OCI-M2 (cell line): ENCODE measurements at regions not wholly inside any gene's neighbourhood (a gene's known extent, or its start where the extent isn't known, plus 50 kb on each side); places are given as distances from the start of the nearest gene placed in this dataset.

Experiments
- DNase-seq: peaks from one replicate; lab custom pipeline; 2025; ENCODE audit not compliant: unreplicated experiment; lab: John Stamatoyannopoulos, UW

DNA sequence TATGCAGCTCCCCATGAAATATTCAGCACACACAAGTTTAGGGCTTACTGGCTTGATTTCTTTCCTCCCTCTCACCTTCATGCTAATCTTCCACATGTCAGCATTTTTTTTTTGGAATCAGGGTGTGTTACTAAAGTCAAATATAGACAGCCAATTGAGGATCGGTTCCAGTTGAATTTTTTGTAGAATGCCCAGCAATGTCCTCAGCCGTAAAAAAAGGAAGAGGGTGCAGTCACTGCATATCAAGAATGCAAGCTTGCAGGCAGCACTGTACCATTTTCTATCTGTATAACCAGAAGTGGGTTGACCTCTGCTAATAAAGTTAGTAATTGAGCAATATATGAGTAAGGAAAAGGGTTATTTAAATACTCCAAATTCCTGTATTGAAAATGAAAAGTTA is 51.4 kb upstream of the CHMP2B start:
- no peak for DNase-seq

DNA sequence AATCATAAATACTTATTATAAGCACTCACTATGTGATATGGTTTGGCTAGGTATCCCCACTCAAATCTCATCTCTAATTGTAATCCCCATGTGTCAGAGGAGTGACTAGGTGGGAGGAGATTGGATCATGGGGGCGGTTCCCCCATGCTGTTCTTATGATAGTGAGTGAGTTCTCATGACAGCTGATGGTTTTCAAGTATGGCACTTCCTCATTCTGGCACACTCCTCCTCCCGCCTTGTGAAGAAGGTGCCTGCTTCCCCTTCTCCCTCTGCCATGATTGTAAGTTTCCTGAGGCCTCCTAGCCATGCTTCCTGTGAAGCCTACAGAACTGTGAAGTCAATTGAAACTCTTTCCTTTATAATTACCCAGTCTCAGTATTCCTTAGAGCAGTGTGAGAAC is 53.3 kb upstream of the CHMP2B start:
- no peak for DNase-seq

DNA sequence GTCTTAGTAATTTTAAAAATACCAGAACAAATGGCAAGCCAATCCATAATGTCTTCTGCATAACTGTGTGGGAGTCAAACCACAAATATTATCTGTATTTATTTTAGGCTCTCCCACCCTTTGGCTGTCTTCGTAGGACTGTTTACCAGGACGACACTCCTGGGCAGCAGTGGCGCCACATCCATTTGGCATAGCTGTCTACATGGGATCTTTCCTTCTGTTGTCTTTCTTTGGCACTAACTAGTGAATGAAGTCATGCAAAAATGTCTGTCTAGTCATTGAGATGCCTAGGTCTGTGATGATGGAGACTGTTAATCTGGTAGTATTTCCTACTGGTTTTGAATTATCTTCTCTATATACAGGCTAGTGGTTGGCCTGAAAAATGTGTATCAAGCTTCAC is 54.0 kb upstream of the CHMP2B start:
- DNase-seq: no peak

DNA sequence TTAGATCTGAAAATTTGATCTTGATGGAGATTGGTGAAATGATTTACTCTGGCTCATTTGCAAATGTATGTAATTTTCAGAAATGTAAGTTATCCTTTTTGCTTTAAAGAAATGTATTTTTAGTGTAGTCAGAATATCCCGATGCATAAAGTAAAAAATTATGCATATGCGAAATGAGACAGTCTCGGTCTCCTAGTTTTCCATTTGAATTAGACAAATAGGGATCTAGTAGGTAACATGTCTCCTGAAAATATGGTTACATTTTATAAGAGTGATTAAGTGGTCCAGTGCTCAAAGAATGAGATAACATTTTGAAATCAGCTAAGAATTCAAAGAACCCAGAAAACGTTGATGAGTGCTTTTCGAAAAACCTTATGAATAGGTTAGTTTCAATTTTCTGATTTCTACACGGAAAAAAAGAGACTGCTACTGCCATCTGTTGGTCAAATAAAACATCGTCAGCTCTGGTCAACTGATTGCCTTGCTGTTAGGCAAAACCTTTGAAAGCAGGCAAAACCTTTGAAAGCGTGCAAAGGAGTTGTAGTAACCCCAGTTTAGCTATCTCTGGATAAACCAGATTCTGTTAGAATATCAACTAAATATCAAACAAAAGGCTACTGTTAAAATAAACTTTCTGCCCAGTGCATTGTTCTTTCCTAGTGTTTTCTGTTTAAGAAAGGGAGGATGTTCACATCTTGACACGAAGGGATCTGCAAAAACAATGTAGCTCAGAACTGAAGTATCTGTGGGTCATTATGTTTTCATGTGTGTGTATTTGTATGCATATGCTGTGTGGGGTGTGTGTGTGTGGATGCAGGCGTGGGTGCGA is 59.3 kb upstream of the CHMP2B start:
- peak; percentile 31 for DNase-seq

DNA sequence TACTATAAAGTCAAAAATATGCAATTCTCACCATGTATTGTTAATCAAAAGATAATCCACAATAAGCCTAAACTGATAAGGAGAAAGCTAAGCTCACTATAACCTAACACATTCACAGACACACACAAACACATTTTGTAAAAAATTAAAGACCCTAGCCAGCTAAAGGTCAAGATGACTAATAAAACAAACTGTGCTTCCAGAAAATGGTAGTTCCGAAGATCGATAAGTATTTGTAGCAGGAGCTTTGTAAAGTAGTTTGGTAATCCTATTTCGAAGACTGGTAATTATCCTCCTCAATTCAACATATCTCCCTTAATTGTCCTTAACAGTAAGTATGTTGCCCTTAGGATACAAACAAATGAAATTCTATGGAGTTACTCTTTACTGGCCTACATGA is 62.9 kb upstream of the CHMP2B start:
- DNase-seq: no peak

DNA sequence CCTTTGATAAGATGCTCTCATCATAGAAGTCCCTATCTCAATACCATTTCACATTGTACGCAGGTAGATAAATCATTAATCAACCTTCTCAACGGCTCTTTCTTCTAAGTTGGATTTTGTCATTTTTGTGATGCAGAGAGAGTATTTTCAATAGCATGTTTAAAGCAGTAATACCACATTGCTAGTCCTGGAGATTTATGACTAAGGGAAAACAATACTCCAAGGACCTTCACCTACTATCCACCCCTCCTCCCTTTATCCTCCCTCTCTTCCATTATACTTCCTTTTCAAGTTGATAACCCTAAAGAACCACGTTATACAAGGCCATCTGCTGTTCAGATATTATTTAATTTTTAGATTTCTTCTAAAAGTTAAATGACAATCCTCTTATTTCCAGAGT is 65.3 kb upstream of the CHMP2B start:
- DNase-seq: no peak

DNA sequence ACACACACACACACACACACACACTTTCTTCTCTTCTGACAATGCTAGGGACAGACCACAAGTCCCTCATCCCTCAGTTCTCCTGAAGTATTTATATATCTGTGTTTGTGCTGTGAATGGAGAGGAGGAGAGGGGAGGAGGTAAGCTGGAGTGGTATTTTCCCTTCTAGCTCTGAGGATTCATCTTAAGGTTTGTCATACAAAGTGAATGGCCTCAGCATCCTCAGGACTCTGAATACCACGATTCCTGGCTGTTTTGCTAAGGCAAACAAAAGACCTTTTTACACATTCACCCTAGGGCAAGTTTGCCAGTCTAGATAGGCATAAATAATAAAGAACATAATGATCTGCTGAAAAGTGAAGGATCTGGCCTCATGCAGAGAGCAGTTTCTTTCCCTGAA is 65.7 kb upstream of the CHMP2B start:
- DNase-seq: no peak

DNA sequence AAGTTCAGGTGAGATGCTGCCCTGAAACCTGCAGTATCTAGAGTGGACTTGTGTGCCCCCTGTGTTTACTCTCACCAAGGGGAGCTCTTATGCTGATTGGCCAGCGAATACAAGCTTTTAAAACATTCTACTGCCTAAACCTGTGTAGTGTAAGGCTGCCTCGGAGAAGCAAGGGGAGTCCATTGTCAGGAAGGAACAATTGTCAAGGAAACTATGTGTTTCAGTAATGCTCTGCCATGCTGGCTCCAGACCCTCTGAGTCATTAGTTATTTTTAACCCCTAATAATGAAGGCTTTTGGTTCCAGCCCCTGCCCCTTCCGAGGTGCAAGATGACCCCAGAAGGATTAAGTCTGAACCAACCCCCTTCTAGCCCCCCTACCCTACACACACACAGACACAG is 66.1 kb upstream of the CHMP2B start:
- DNase-seq: no peak

DNA sequence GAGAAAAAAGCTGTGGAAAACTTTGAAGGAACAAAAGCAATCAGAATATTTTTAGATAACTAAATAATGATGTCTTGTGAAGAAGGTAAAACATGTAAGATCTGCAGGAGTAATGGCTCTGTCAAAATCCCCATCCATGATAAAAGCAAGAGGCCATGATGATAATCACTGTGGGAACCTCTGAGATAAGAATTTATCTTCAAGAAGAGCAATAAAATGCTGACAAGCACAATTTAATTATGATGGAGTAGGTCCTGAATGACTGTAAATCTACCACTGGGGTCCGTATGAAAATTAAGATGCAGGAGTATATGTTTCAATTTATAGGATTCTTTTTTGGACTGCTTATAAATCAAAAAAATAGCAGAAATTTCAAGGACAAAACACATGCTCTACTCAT is 68.3 kb upstream of the CHMP2B start:
- no peak for DNase-seq

DNA sequence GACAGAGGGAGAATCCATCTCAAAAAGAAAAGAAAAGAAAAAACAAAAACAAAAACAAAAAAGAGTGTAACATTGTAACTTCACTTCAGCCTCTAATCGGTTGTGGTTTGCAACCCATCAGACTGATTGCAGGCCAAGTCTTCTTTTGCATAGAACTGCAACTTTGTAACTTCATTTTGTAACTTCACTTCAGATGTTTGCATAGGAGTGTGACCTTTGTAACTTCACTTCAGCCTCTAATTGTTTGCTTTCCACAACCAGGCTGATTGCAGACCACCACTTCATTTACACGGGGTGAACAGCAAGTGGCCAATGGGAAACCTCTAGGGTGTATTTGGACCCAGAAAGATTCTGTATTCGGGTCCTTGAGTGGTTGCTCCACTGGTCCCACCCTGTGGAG is 79.1 kb upstream of the CHMP2B start:
- no peak for DNase-seq

DNA sequence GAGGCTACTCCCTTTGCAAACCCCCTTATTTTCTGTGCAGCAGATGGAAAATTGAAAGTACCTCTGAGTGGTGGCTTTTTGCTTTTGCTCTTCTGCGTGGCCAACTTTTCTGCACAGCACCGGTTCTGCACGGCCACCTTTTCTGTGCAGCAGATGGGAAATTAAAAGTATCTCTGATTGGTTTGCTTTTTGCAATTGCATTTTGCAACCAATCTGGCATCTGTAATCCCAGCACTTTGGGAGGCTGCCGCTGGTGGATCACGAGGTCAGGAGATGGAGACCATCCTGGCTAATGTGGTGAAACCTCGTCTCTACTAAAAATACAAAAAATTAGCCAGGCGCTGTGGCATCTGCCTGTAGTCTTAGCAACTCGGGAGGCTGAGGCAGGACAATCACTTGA is 79.5 kb upstream of the CHMP2B start:
- DNase-seq: no peak

DNA sequence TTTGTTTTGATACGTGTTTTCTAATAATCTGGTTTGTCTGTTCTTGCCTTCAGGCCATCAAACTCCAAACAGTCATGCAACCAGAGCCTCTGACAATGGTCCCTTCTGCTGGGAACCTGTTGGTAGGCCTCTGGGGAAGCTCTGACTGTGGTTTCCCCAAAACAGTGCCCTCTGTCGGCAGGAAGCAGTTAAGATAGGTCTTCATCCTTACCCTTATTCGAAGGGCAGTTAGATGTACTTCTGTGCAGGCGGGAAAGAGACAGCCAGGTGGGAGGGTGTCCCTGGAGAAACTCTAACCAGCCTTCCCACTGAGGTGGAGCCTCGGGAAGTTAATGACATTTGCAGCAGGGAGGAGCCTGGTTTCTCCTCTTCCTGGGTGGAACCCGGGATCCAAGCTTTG is 81.6 kb upstream of the CHMP2B start:
- no peak for DNase-seq

DNA sequence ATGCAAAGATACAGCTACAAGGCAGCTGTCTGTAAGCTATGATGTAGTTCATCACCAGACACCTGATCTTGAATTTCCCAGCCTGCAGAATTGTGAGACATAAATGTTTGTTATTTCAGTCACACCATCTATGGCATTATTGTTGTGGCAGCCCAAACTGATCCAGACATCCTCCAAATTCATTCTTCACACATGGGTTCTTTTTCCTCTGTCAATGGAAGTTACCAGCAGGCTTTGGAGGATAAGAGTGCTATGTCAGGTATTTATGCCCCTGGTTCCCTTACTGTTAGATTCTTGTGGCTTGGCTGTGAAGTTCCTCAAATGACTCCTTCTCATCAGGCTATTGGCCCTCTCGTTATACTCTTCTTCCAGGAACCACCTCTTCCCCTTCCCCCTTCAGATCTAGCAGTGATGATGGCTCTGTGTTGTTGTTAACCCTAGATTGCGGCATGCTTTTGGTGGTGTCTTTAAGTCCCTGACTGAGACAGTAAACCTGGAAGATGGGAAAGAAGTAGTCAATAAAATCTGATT is 91.0 kb upstream of the CHMP2B start:
- DNase-seq: no peak

DNA sequence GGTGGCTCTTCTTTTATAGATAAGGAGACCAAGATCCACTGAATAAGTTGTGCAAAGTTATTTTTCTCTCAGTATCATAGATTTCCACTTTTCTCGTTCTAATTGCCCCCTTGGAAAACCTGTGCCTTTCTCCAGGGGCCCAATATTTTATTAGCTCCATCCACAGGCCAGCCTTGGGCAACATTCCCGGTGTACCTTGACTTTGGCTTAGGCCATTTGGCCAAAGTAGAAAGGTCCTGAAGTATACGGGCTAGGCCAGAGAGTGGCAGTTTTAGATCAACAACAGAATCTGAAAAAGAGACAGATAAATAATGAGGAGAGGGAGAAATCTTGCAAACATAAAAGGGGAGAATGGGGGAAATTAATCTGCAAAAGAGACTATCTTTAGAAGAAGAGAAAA is 91.7 kb upstream of the CHMP2B start:
- DNase-seq: no peak

DNA sequence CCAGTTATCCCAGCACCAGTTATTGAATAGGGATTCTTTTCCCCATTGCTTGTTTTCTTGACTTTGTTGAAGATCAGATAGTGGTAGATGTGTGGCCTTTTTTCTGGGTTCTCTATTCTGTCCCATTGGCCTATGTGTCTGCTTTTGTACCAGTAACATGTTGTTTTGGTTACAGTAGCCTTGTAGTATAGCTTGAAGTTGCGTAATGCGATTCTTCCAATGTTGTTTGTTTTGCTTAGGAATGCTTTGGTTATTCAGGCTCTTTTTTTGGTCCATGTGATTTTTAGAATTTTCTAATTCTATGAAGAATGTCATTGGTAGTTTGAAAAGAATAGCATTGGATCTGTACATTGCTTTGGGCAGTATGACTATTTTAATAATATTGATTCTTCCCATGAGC is 94.3 kb upstream of the CHMP2B start:
- DNase-seq: no peak

DNA sequence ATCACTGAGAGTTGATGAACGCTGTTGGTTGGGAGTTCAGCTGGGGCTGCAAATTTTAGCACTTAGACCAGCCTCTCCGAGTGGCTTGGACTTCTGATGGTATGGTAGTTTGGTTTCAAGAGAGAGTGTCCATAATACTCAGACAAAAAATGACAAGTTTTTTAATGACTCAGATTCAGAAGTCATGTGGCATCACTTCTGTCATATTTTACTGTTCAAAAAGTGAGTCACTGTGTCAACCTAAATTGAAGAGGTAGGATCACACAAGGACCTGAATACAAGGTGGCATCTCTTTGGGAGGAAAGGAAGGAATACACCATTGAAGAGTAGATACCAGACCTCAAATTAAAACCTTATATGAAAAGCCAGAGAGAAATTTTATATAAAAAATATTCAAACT is 99.1 kb upstream of the CHMP2B start:
- no peak for DNase-seq

DNA sequence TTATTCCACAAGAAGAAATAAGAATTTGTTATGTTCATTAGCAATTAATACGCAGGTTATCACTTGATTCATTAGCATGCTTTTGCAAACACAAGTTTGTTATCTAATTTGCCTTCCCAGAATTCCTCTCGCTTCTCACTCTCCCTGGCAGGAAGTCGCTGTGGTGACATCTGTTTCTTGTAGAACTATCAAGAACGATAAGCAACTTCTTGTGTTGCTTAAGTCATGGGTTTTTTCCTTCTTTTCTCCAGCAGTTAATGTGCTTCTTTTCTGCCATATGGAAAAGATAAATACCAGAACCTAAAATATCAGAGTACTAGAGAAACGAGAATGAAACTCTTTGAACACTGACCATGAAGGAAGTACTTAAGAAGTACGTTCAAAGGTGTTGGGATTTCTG is 99.8 kb upstream of the CHMP2B start:
- DNase-seq: no peak

DNA sequence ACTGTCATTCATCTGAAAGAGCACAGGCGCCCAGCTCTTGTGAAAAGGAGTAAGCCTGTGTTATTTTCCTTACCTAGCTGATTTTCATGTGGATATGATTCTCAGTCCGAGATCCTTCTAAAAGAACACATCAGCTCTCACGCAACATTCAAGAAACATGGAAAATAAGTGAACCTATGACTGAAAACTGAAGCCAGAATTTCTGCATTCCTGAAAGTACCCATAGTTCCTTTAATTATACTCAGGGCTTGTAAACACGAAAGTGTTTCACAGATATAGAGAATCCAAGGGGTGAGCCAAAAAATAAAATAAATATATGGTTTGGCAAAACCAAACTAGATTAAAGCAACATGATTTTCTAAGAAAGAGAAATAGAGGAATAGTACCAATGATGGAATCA is 100.8 kb upstream of the CHMP2B start:
- DNase-seq: no peak

DNA sequence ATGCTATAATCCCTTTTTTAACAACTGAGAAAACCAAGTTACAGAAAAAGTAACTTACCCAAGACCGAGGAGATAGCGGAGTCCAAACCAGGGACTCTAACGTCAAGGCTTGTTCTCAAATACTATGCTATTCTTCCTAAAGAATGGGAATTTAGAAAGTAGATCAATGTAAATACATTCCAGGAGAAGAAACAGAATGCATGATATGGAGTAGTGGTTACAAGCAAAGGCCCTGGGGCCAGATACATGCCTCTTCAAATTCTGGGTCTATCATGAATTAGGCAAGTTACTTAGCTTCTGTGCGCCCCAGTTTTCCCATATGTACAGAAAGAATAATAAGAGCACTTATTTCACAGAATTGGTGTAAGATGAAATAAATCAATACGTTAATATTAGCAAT is 102.0 kb upstream of the CHMP2B start:
- DNase-seq: no peak

DNA sequence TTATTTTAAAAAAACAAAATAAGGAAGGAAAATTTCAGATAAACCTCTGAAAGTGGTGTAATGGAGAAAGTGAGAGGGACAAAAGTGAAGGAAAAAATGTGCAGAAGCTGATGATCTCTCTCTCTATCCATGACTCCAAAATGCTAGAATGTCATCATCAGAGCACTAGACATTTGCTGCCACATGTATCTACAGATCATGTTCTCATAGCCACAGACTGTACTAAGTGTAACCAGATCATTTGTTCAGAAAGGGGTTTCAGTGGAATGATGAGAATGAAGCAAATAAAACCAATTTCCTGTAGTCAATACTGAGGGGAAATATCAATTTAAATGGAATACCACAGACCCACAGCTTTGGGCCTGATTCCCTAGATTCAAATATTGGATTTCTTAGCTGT is 104.3 kb upstream of the CHMP2B start:
- no peak for DNase-seq

DNA sequence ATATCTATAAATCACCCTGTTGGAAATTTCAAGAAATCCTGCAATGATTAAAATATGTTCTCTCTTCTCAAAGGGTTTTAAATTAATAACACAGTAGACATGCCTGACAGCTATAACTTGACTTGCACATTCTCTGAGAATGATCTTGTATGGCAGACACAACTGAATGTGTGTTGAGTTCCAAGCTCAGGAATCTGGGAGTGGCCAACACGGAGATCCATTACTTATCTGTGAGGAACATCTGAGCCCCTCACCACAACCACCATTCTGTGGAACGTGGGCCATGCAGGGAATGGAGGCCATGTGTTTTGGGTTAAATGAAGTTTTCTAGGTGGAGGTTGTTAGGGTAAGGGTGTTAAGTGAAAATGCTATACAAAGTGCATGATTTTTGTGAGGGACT is 105.3 kb upstream of the CHMP2B start:
- DNase-seq: no peak

DNA sequence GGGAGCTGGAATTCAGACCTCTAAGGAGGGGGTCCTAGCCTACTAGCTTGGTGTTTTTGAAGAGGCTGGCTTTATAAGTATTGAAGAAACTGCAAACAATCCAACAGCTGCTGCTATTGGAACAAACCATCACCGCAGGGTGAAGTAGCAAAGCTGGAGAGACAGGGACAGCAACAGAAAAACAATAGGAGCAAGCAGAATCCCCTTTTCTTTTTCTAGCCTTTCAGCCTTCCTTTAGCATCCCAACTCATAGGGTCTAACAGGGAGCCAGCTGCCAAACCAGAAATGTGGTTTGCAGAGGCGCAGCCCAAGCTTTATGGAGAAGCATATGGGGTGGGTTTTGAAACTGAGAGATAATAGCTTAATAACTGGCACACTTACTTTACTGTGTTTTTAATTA is 106.2 kb upstream of the CHMP2B start:
- no peak for DNase-seq

DNA sequence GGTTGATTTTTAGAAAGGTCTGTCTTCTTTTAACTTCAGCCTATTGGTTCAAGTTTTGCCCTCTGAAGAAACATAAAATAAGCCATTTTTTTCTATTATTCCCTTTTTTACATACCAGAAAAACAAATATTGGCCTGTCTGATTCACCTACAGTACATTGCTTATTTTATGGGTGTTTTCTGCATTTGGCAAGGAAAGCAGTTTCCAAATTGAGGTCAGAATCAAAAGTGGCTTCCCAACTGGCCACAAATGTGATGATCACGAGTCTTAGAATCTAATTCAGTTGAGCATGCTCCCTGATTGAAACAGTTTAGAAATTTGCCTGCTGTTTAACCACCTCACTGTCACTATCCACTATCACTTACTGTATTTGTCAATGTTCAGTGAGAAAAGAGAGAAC is 106.9 kb upstream of the CHMP2B start:
- no peak for DNase-seq
